ENCODE measurements at regions not wholly inside any gene's neighbourhood (a gene's known extent, or its start where the extent isn't known, plus 50 kb on each side); places are given as distances from the start of the nearest gene placed in this dataset.

DNA sequence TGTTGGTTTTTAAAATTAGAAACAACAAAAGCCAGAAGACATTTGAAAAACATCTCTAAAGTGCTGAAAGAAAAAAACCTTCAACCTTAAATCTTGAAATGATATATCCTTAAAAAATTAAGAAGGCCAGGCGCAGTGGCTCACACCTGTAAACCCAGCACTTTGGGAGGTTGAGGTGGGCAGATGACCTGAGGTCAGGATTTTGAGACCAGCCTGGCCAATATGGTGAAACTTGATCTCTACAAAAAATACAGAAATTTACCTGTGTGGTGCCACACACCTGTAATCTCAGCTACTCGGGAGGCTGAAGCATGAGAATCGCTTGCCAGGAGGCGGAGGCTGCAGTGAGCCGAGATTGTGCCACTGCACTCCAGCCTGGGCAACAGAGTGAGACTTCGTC, 87.7 kb upstream of the SIX2 start:
- no peak for TF ChIP-seq CTCF (IDR thresholded peaks at IDR 0.05)
- TF ChIP-seq POLR2A (IDR thresholded peaks at IDR 0.05): no peak

All from heart left ventricle (tissue), 13 donors.